ENCODE measurements at regions not wholly inside any gene's neighbourhood (a gene's known extent, or its start where the extent isn't known, plus 50 kb on each side); places are given as distances from the start of the nearest gene placed in this dataset.

DNA sequence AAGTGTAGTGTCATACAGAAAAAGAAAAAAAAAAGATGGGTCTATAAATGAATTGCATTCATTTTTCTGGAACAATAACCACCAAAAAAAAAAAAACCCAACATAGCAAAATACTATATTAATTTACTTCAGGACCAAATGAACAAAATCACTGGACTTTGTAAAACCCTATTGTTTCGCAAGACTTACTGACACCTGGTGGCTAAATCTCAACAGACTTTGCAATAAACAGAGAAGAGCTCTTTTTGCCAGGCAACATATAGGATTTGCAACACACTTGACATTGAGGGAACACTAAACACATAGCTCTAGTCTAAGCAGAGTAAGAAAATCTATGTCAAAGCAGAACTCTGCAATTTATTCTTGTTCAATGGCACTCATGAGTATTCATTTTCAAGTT is 990.2 kb downstream of the STPG2 start:
- no peak overlapping the region for H3K4me3 ChIP-seq (ENCODE audit: low read length)
- no peak overlapping the region for H3K27ac ChIP-seq (ENCODE audit: low read length)
- no peaks in the 10 kb centered on the region for H3K36me3 ChIP-seq (ENCODE audit: control insufficient read depth, low read depth, low read length)
- H3K4me1 ChIP-seq (ENCODE audit: control insufficient read depth, low read depth, low read length), result no peaks in the 10 kb centered on the region
- H3K27me3 ChIP-seq (ENCODE audit: control insufficient read depth, insufficient read depth, low read length), result no peaks in the 10 kb centered on the region
- no peaks in the 10 kb centered on the region for H3K9me3 ChIP-seq (ENCODE audit: control insufficient read depth, low read depth, low read length)
- H3K9ac ChIP-seq (ENCODE audit: low read length), result no peak overlapping the region

GRCh38 chr4:97159625-97160024 is 983.7 kb downstream of the STPG2 start:
- Histone ChIP-seq H3K9ac (ENCODE audit: low read length) (no peak overlapping the region), H3K36me3 (ENCODE audit: control insufficient read depth, low read depth, low read length) (no peaks in the 10 kb centered on the region), H3K27me3 (ENCODE audit: control insufficient read depth, insufficient read depth, low read length) (no peaks in the 10 kb centered on the region), H3K4me1 (ENCODE audit: control insufficient read depth, low read depth, low read length) (no peaks in the 10 kb centered on the region), H3K9me3 (ENCODE audit: control insufficient read depth, low read depth, low read length) (no peaks in the 10 kb centered on the region), H3K27ac (ENCODE audit: low read length) (no peak overlapping the region), H3K4me3 (ENCODE audit: low read length) (no peak overlapping the region)

DNA sequence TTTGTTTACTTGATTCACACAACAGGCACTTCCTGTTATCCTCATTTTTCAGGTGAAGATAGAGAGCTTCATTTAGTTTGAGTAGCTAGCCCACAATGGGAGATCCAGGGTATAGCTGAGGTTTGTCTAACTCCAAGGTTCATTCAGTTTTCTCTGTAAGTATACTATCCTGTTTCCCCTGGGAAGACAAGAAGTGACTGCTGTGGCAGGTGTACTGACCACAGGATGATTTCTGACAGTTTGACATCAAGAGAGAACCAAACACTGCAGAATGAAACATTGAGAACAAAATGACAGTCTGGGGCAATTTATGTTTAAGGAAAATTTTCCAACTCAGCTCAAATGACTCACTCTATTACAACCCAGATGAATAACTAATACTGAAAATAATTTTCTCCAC is 958.0 kb downstream of the STPG2 start:
- no peaks in the 10 kb centered on the region for H3K27me3 ChIP-seq (ENCODE audit: control insufficient read depth, insufficient read depth, low read length)
- no peak overlapping the region for H3K4me3 ChIP-seq (ENCODE audit: low read length)
- no peak overlapping the region for H3K9ac ChIP-seq (ENCODE audit: low read length)
- H3K9me3 ChIP-seq (ENCODE audit: control insufficient read depth, low read depth, low read length), result no peaks in the 10 kb centered on the region
- no peaks in the 10 kb centered on the region for H3K4me1 ChIP-seq (ENCODE audit: control insufficient read depth, low read depth, low read length)
- no peak overlapping the region for H3K27ac ChIP-seq (ENCODE audit: low read length)
- no peaks in the 10 kb centered on the region for H3K36me3 ChIP-seq (ENCODE audit: control insufficient read depth, low read depth, low read length)

DNA sequence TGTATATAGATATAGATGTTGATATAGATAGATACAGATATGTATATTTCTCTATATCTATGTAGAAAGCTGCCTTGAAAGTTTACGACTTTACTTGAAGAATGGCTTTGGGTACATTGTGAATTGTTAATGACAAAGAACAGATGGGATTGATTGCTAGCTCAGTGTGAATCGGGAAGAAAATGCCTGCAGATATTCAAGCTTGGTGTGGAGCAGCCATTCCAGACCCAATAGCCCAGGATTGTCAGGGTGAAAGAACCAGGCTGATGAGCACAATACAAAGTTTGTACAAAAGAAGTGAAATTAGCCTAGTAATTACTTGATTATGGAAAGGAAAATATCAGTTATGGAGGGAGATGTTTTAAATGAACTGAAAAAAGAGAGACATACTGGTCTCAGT is 946.2 kb downstream of the STPG2 start:
- Histone ChIP-seq H3K4me3 (ENCODE audit: low read length) (no peak overlapping the region), H3K27ac (ENCODE audit: low read length) (no peak overlapping the region), H3K9ac (ENCODE audit: low read length) (no peak overlapping the region), H3K36me3 (ENCODE audit: control insufficient read depth, low read depth, low read length) (no peaks in the 10 kb centered on the region), H3K9me3 (ENCODE audit: control insufficient read depth, low read depth, low read length) (no peaks in the 10 kb centered on the region), H3K4me1 (ENCODE audit: control insufficient read depth, low read depth, low read length) (no peaks in the 10 kb centered on the region), H3K27me3 (ENCODE audit: control insufficient read depth, insufficient read depth, low read length) (no peaks in the 10 kb centered on the region)

GRCh38 chr4:97208749-97209148 is 934.5 kb downstream of the STPG2 start:
- Histone ChIP-seq H3K27me3 (ENCODE audit: control insufficient read depth, insufficient read depth, low read length) (no peaks in the 10 kb centered on the region), H3K4me3 (ENCODE audit: low read length) (no peak overlapping the region), H3K9ac (ENCODE audit: low read length) (no peak overlapping the region), H3K27ac (ENCODE audit: low read length) (no peak overlapping the region), H3K36me3 (ENCODE audit: control insufficient read depth, low read depth, low read length) (no peaks in the 10 kb centered on the region), H3K9me3 (ENCODE audit: control insufficient read depth, low read depth, low read length) (no peaks in the 10 kb centered on the region), H3K4me1 (ENCODE audit: control insufficient read depth, low read depth, low read length) (no peaks in the 10 kb centered on the region)

DNA sequence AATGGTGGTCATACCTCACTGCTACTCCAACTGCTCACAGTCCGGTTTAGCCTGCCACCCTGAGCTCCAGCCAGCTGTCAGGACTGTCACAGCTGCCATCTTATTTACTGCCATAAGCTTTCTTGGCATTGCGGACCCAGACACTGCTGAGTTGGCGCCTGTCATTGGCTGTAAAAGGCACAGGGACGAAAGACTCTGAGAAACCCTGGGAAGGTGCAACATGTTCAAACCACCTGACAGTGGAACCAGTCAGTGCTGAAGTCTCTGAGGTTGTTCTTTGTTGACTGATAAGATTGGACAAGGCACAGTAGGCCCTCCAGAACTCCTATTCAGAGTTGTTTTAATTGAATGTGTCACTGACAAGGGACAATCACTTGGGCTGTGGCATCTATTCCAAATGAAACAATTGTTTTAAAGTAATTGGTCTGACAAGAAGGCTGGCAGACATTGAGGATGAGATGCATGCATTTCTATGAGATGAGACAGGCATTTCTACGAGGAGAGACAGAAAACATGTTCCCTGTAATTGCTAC is 927.8 kb downstream of the STPG2 start:
- no peak overlapping the region for H3K4me3 ChIP-seq (ENCODE audit: low read length)
- no peaks in the 10 kb centered on the region for H3K9me3 ChIP-seq (ENCODE audit: control insufficient read depth, low read depth, low read length)
- no peaks in the 10 kb centered on the region for H3K36me3 ChIP-seq (ENCODE audit: control insufficient read depth, low read depth, low read length)
- H3K9ac ChIP-seq (ENCODE audit: low read length), result no peak overlapping the region
- no peaks in the 10 kb centered on the region for H3K4me1 ChIP-seq (ENCODE audit: control insufficient read depth, low read depth, low read length)
- H3K27ac ChIP-seq (ENCODE audit: low read length), result no peak overlapping the region
- H3K27me3 ChIP-seq (ENCODE audit: control insufficient read depth, insufficient read depth, low read length), result no peaks in the 10 kb centered on the region

DNA sequence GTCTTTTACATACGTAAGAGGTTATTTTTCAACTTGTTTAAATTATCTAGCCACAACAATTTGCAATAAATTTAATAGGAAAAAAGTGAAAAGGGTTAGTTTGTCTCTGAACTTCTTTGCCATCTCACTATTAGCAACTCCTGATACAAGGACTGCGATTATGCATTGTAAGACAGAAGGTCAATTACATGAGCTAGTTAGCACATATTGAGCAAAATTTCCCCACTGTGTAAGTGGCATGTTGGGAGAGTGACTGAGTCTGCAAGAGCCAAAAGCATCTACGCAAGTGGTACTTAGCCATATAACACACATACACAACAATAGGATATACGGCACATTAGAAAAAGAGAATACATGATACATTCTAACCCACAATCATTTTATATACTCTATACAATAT is 927.2 kb downstream of the STPG2 start:
- Histone ChIP-seq H3K27me3 (ENCODE audit: control insufficient read depth, insufficient read depth, low read length) (no peaks in the 10 kb centered on the region), H3K9me3 (ENCODE audit: control insufficient read depth, low read depth, low read length) (no peaks in the 10 kb centered on the region), H3K9ac (ENCODE audit: low read length) (no peak overlapping the region), H3K4me1 (ENCODE audit: control insufficient read depth, low read depth, low read length) (no peaks in the 10 kb centered on the region), H3K4me3 (ENCODE audit: low read length) (no peak overlapping the region), H3K36me3 (ENCODE audit: control insufficient read depth, low read depth, low read length) (no peaks in the 10 kb centered on the region), H3K27ac (ENCODE audit: low read length) (no peak overlapping the region)

DNA sequence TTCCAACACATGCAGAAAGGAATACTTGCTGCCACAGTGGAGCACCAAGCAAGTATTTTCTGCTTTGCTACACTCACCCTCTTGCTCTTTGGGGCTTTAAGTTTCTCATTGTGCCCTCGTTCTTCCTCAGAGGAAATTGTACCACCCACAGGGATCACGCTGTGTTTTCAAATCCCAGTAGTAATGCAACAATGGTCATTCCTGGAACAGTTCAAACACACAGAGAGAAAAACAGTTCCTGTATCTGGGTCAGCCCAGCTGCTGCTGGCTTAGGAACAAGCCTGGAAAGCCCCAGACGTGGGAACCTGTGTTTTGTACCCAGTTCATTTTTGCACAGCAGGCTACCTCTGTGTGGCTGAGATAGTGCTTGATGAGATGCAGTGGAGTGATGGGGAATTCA is 907.8 kb downstream of the STPG2 start:
- Histone ChIP-seq H3K4me3 (ENCODE audit: low read length) (no peak overlapping the region), H3K27ac (ENCODE audit: low read length) (no peak overlapping the region), H3K36me3 (ENCODE audit: control insufficient read depth, low read depth, low read length) (no peaks in the 10 kb centered on the region), H3K9ac (ENCODE audit: low read length) (no peak overlapping the region), H3K9me3 (ENCODE audit: control insufficient read depth, low read depth, low read length) (no peaks in the 10 kb centered on the region), H3K4me1 (ENCODE audit: control insufficient read depth, low read depth, low read length) (peaks cover 10% of the 10 kb centered on the region), H3K27me3 (ENCODE audit: control insufficient read depth, insufficient read depth, low read length) (no peaks in the 10 kb centered on the region)

DNA sequence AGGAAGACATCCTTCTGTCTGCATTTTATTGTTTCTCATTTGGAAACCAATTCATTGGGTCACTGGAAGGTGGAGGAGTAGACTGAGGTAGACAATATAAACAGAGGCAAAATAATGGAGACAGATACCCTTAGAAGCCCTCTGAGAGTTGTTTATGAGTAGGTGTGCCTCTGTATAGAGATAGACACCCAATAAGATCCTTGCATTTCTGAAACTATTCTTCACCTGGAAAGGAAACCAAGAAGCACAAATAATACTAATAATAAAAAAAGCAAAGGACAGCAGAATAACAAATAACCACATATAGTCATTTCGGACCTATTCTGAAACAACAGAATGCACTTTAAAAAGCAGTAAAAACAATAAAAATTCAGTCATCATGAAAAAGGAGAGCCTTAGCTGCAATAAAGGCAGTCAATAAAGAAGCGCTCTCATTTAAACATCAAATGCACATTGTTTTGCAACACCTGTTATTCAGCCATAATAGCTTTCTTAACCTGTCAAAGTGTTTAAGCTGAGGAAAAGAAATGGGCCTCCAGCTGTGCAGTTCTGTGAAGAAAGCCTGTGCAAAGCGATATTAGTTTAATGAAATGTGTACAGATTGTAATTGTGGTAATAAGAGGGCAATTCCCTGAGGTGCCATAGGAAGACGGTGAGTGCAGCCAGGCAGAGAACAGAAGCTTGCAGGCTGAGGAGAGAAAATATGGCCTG is 904.2 kb downstream of the STPG2 start:
- Histone ChIP-seq H3K9ac (ENCODE audit: low read length) (no peak overlapping the region), H3K27ac (ENCODE audit: low read length) (no peak overlapping the region), H3K36me3 (ENCODE audit: control insufficient read depth, low read depth, low read length) (no peaks in the 10 kb centered on the region), H3K4me3 (ENCODE audit: low read length) (no peak overlapping the region), H3K9me3 (ENCODE audit: control insufficient read depth, low read depth, low read length) (no peaks in the 10 kb centered on the region), H3K4me1 (ENCODE audit: control insufficient read depth, low read depth, low read length) (peaks cover 10% of the 10 kb centered on the region), H3K27me3 (ENCODE audit: control insufficient read depth, insufficient read depth, low read length) (no peaks in the 10 kb centered on the region)

- no peak overlapping the region for H3K27ac ChIP-seq (ENCODE audit: low read length)
- no peak overlapping the region for H3K4me3 ChIP-seq (ENCODE audit: low read length)
- H3K36me3 ChIP-seq (ENCODE audit: control insufficient read depth, low read depth, low read length), result no peaks in the 10 kb centered on the region
- H3K27me3 ChIP-seq (ENCODE audit: control insufficient read depth, insufficient read depth, low read length), result no peaks in the 10 kb centered on the region
- no peaks in the 10 kb centered on the region for H3K9me3 ChIP-seq (ENCODE audit: control insufficient read depth, low read depth, low read length)
- peaks cover 10% of the 10 kb centered on the region for H3K4me1 ChIP-seq (ENCODE audit: control insufficient read depth, low read depth, low read length)
- H3K9ac ChIP-seq (ENCODE audit: low read length), result no peak overlapping the region
Observed at GRCh38 chr4:97239667-97239997, 903.6 kb downstream of the STPG2 start.

GRCh38 chr4:97252615-97253154 is 890.6 kb downstream of the STPG2 start:
- Histone ChIP-seq H3K27ac (ENCODE audit: low read length) (no peak overlapping the region), H3K4me1 (ENCODE audit: control insufficient read depth, low read depth, low read length) (no peaks in the 10 kb centered on the region), H3K4me3 (ENCODE audit: low read length) (no peak overlapping the region), H3K9me3 (ENCODE audit: control insufficient read depth, low read depth, low read length) (no peaks in the 10 kb centered on the region), H3K27me3 (ENCODE audit: control insufficient read depth, insufficient read depth, low read length) (no peaks in the 10 kb centered on the region), H3K36me3 (ENCODE audit: control insufficient read depth, low read depth, low read length) (no peaks in the 10 kb centered on the region), H3K9ac (ENCODE audit: low read length) (no peak overlapping the region)

DNA sequence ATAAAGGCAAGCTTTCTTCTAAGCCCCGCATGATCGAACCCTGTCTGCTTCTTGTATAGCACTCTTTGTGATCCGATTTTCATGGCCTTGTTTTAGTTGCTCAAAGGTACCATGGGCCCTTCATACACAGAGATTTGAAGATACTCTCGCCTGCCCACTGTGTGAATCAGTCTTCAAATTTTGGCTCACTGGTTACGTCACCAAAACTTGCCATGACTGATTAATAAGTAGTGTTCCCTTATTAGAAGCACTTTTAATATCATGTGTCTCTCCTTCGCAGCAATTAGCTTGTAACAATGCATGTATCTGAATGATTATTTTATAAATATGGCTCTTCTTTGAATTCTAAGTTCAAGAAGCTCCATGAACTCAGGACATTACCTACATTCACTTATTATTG is 880.5 kb downstream of the STPG2 start:
- Histone ChIP-seq H3K36me3 (ENCODE audit: control insufficient read depth, low read depth, low read length) (no peaks in the 10 kb centered on the region), H3K4me3 (ENCODE audit: low read length) (no peak overlapping the region), H3K4me1 (ENCODE audit: control insufficient read depth, low read depth, low read length) (no peaks in the 10 kb centered on the region), H3K9ac (ENCODE audit: low read length) (no peak overlapping the region), H3K27me3 (ENCODE audit: control insufficient read depth, insufficient read depth, low read length) (no peaks in the 10 kb centered on the region), H3K9me3 (ENCODE audit: control insufficient read depth, low read depth, low read length) (no peaks in the 10 kb centered on the region), H3K27ac (ENCODE audit: low read length) (no peak overlapping the region)

All from iPS-18a (cell line).